ENCODE measurements at regions not wholly inside any gene's neighbourhood (a gene's known extent, or its start where the extent isn't known, plus 50 kb on each side); places are given as distances from the start of the nearest gene placed in this dataset.

DNA sequence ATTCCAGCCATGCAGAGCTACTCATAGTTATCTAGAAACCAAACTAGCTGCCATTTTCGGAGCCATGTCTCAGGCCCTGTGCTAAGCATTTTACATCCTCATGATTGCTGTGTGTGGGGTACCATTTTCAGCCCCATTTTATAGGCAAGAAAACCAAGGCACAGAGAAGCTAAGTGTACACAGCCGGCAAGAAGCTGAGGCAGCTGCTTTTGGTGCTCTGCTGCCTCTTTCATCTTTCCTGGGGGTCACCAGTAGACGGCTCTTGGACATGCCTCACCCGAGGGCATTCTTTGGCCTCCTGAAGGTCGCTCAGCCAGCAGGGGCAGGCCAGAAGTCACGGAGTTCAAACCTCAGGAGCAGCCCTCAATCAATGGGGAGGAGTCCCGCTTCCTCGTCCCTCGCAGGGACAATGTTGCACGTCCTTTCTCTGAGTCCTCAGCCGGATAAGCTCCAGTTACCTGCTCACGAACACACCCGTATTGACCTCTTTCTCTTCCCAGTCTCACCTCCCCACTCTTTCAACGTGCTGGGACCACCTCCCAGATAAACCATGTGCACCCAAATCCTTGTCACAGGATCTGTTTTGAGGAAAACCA lies 82.6 kb upstream of the BLCAP start:
- no peak overlapping the region for H3K27ac ChIP-seq (ENCODE audit: low read length in 2 of 2)
- intact Hi-C loops (cut with micrococcal nuclease): no loop called here
- Mint-ChIP-seq H3K4me3 (no peak overlapping the region), H3K4me1 (no peaks in the 10 kb centered on the region), H3K27ac (no peak overlapping the region), H3K27me3 (peaks cover 33% of the 10 kb centered on the region), H3K9me3 (ENCODE audit: insufficient read depth) (no peaks in the 10 kb centered on the region)
- DNase-seq (no peak), ATAC-seq (ENCODE audit: low read depth) (no peak)
- POLR2A ChIA-PET: no interaction called here
- CTCF ChIA-PET: no interaction called here
- H3K4me1 ChIP-seq (ENCODE audit: control insufficient read depth in 2 of 2, insufficient read depth in 2 of 2, low read length in 2 of 2): no peaks in the 10 kb centered on the region
- no peak overlapping the region for H3K4me3 ChIP-seq (ENCODE audit: control extremely low read depth in 1 of 5, extremely low read depth in 1 of 5, insufficient read depth in 1 of 5, low read depth in 2 of 5, low read length in 4 of 5)
- no peak overlapping the region for H3K9ac ChIP-seq (ENCODE audit: low read length)
- TF ChIP-seq EZH2 (IDR thresholded peaks at IDR 0.05; ENCODE audit: borderline replicate concordance, insufficient read depth, low read depth, low read length, poor library complexity, severe bottlenecking): no peak
- TF ChIP-seq, protein P1, sequence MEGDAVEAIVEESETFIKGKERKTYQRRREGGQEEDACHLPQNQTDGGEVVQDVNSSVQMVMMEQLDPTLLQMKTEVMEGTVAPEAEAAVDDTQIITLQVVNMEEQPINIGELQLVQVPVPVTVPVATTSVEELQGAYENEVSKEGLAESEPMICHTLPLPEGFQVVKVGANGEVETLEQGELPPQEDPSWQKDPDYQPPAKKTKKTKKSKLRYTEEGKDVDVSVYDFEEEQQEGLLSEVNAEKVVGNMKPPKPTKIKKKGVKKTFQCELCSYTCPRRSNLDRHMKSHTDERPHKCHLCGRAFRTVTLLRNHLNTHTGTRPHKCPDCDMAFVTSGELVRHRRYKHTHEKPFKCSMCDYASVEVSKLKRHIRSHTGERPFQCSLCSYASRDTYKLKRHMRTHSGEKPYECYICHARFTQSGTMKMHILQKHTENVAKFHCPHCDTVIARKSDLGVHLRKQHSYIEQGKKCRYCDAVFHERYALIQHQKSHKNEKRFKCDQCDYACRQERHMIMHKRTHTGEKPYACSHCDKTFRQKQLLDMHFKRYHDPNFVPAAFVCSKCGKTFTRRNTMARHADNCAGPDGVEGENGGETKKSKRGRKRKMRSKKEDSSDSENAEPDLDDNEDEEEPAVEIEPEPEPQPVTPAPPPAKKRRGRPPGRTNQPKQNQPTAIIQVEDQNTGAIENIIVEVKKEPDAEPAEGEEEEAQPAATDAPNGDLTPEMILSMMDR (IDR thresholded peaks at IDR 0.05): no peak
- no peaks in the 10 kb centered on the region for H3K36me3 ChIP-seq (replicated peaks in 1 of 2; ENCODE audit: control extremely low read depth in 1 of 2, control insufficient read depth in 1 of 2, extremely low read depth in 1 of 2, insufficient read depth in 2 of 2, low read length in 1 of 2)
- H3K27me3 ChIP-seq (replicated peaks in 1 of 4; ENCODE audit: control extremely low read depth in 1 of 4, control insufficient read depth in 3 of 4, insufficient read depth in 4 of 4, low read length in 3 of 4): peaks cover 0 to 9% (median 0%) of the 10 kb centered on the region in 4 experiments
- H4K20me1 ChIP-seq (ENCODE audit: control insufficient read depth, insufficient read depth, low read length, poor library complexity, severe bottlenecking): no peaks in the 10 kb centered on the region
- WGBS (ENCODE audit: insufficient coverage): 82% methylated on average over 13 of the region's 14 CpGs
- no peak overlapping the region for H3K4me2 ChIP-seq (replicated peaks; ENCODE audit: low read depth, low read length, poor library complexity, severe bottlenecking)
- no peak overlapping the region for H2AFZ ChIP-seq (ENCODE audit: insufficient read depth, low read depth, low read length, poor library complexity, severe bottlenecking)
- peaks cover 0 to 2% (median 0%) of the 10 kb centered on the region in 3 donors for H3K9me3 ChIP-seq (ENCODE audit: control extremely low read depth in 1 of 3, control insufficient read depth in 2 of 3, insufficient read depth in 1 of 3, low read length in 2 of 3)
- H3K79me2 ChIP-seq (ENCODE audit: control insufficient read depth, insufficient read depth, low read length): no peaks in the 10 kb centered on the region

DNA sequence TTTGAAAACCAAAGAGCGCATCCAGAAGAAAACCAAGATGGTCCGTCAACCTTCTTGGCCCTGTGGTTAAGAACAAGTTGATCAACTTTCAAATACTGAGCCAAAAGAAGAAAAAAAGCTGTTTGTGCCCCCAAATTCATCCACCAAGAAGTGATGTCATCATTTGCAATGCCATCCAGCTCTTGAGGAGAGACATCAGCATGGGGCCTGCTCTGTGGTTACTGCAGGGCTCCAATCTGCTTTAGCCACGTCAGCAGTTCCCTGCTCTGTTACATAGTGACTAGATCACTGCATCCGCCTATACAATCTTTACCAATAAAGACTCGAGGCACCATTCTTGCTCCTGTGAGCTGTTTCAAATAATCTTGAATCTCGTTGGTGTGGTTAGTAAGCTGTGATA lies 75.0 kb upstream of the BLCAP start:
- no peak for ATAC-seq (ENCODE audit: low read depth)
- DNase-seq: no peak
- 78% methylated on average over 3 of the region's 6 CpGs for WGBS (ENCODE audit: insufficient coverage)
- H3K27ac Mint-ChIP-seq: no peak overlapping the region
- no peak overlapping the region for H3K27ac ChIP-seq (ENCODE audit: low read length in 2 of 2)
- H4K20me1 ChIP-seq (ENCODE audit: control insufficient read depth, insufficient read depth, low read length, poor library complexity, severe bottlenecking): no peaks in the 10 kb centered on the region
- H3K4me2 ChIP-seq (replicated peaks; ENCODE audit: low read depth, low read length, poor library complexity, severe bottlenecking): no peak overlapping the region
- TF ChIP-seq EZH2 (IDR thresholded peaks at IDR 0.05; ENCODE audit: borderline replicate concordance, insufficient read depth, low read depth, low read length, poor library complexity, severe bottlenecking): no peak
- TF ChIP-seq, protein P1 (IDR thresholded peaks at IDR 0.05): no peak
- H3K9me3 ChIP-seq (ENCODE audit: control extremely low read depth in 1 of 3, control insufficient read depth in 2 of 3, insufficient read depth in 1 of 3, low read length in 2 of 3): no peaks in the 10 kb centered on the region
- CTCF ChIA-PET: no interaction called here
- H3K4me1 Mint-ChIP-seq: no peaks in the 10 kb centered on the region
- H3K27me3 Mint-ChIP-seq: peaks cover 43% of the 10 kb centered on the region
- no peaks in the 10 kb centered on the region for H3K79me2 ChIP-seq (ENCODE audit: control insufficient read depth, insufficient read depth, low read length)
- H3K4me3 ChIP-seq (ENCODE audit: control extremely low read depth in 1 of 5, extremely low read depth in 1 of 5, insufficient read depth in 1 of 5, low read depth in 2 of 5, low read length in 4 of 5): no peak overlapping the region
- H3K4me3 Mint-ChIP-seq: no peak overlapping the region
- H3K9me3 Mint-ChIP-seq (ENCODE audit: insufficient read depth): no peaks in the 10 kb centered on the region
- POLR2A ChIA-PET: interaction anchor here (0.5 kb wide), 1 partner anchor 240 kb away, joined by 12 read pairs; no protein-coding TSS in a partner anchor
- no peak overlapping the region for H3K9ac ChIP-seq (ENCODE audit: low read length)
- intact Hi-C loops (cut with micrococcal nuclease): no loop called here
- H3K27me3 ChIP-seq (replicated peaks in 1 of 4; ENCODE audit: control extremely low read depth in 1 of 4, control insufficient read depth in 3 of 4, insufficient read depth in 4 of 4, low read length in 3 of 4): peaks cover 0 to 26% (median 4%) of the 10 kb centered on the region in 4 experiments
- no peaks in the 10 kb centered on the region for H3K36me3 ChIP-seq (replicated peaks in 1 of 2; ENCODE audit: control extremely low read depth in 1 of 2, control insufficient read depth in 1 of 2, extremely low read depth in 1 of 2, insufficient read depth in 2 of 2, low read length in 1 of 2)
- no peaks in the 10 kb centered on the region for H3K4me1 ChIP-seq (ENCODE audit: control insufficient read depth in 2 of 2, insufficient read depth in 2 of 2, low read length in 2 of 2)
- H2AFZ ChIP-seq (ENCODE audit: insufficient read depth, low read depth, low read length, poor library complexity, severe bottlenecking): no peak overlapping the region

Data from B cell (primary cell).